NB4 (cell line): ENCODE measurements at regions not wholly inside any gene's neighbourhood (a gene's known extent, or its start where the extent isn't known, plus 50 kb on each side); places are given as distances from the start of the nearest gene placed in this dataset.

Experiments
- CTCF ChIP-seq: IDR thresholded peaks from one replicate; pipeline ENCODE4 v1.5.1; 2012; ENCODE audit warnings: low read depth, low read length
- MAX ChIP-seq: IDR thresholded peaks from 2 replicates; pipeline ENCODE4 v1.6.1; 2011; ENCODE audit warnings: low read depth, low read length
- MYC ChIP-seq: IDR thresholded peaks from 2 replicates; pipeline ENCODE4 v1.6.1; 2011; ENCODE audit warnings: low read depth, low read length
- POLR2A ChIP-seq: IDR thresholded peaks from 2 replicates; pipeline ENCODE4 v1.6.1; 2011; ENCODE audit warnings: mild to moderate bottlenecking; ENCODE audit not compliant: insufficient read length; ENCODE audit errors: extremely low read depth

- TF ChIP-seq CTCF (no peak), POLR2A (no peak), MYC (no peak), MAX (no peak)
Measured at GRCh38 chr14:38083039-38083438, 124.7 kb upstream of the SSTR1 start.
